H9 (cell line): ENCODE measurements at regions not wholly inside any gene's neighbourhood (a gene's known extent, or its start where the extent isn't known, plus 50 kb on each side); places are given as distances from the start of the nearest gene placed in this dataset.

Experiments used
- DNase-seq: peaks from one replicate; pipeline ENCODE4 v3.0.0-alpha.2; 2017
- H2AFZ ChIP-seq: one replicate; pipeline ENCODE4 v1.6.1; 2013; ENCODE audit warnings: mild to moderate bottlenecking, low read length, control low read depth, moderate library complexity
- H2AK5ac ChIP-seq: 2 replicates; pipeline ENCODE4 v1.6.1; 2013; ENCODE audit warnings: low read length, control low read depth, mixed read lengths; ENCODE audit not compliant: insufficient read length
- H2BK120ac ChIP-seq: one replicate; pipeline ENCODE4 v1.6.1; 2013; ENCODE audit warnings: low read depth, mild to moderate bottlenecking, low read length, control low read depth, inconsistent platforms; ENCODE audit not compliant: poor library complexity, severe bottlenecking
- H2BK12ac ChIP-seq: 2 replicates; pipeline ENCODE4 v1.6.1; 2013; ENCODE audit warnings: low read length, control low read depth, mixed read lengths, low read depth; ENCODE audit not compliant: insufficient read length
- H2BK15ac ChIP-seq: 2 replicates; pipeline ENCODE4 v1.6.1; 2013; ENCODE audit warnings: low read depth, low read length, control low read depth
- H2BK20ac ChIP-seq: one replicate; pipeline ENCODE4 v1.6.1; 2013; ENCODE audit warnings: low read depth, mild to moderate bottlenecking, low read length, control low read depth, inconsistent platforms; ENCODE audit not compliant: poor library complexity, severe bottlenecking
- H2BK5ac ChIP-seq: 2 replicates; pipeline ENCODE4 v1.6.1; 2013; ENCODE audit warnings: low read length, control low read depth, mixed read lengths; ENCODE audit not compliant: insufficient read length
- H3K14ac ChIP-seq: 2 replicates; pipeline ENCODE4 v1.6.1; 2013; ENCODE audit warnings: low read length, control low read depth; ENCODE audit not compliant: insufficient read depth
- H3K18ac ChIP-seq: 2 replicates; pipeline ENCODE4 v1.6.1; 2013; ENCODE audit warnings: low read depth, mild to moderate bottlenecking, mixed read lengths, low read length, control low read depth; ENCODE audit not compliant: insufficient read length
- H3K23ac ChIP-seq: 2 replicates; pipeline ENCODE4 v1.6.1; 2013; ENCODE audit warnings: low read length, control low read depth, mixed read lengths, low read depth; ENCODE audit not compliant: insufficient read length
- H3K23me2 ChIP-seq: 2 replicates; pipeline ENCODE4 v1.6.1; 2013; ENCODE audit warnings: low read depth, mild to moderate bottlenecking, mixed read lengths, low read length, control low read depth; ENCODE audit not compliant: insufficient read length, poor library complexity, severe bottlenecking
- H3K27ac ChIP-seq: 2 replicates; pipeline ENCODE4 v1.5.1; 2013; ENCODE audit warnings: low read length, control low read depth, mixed read lengths, low read depth; ENCODE audit not compliant: insufficient read length
- H3K27me3 ChIP-seq: 2 replicates; pipeline ENCODE4 v1.6.1; 2013; ENCODE audit warnings: low read length, control low read depth, inconsistent platforms; ENCODE audit not compliant: insufficient read depth
- H3K4ac ChIP-seq: 2 replicates; pipeline ENCODE4 v1.6.1; 2013; ENCODE audit warnings: low read depth, mild to moderate bottlenecking, control low read depth, inconsistent platforms, low read length, moderate library complexity
- H3K4me1 ChIP-seq: 2 replicates; pipeline ENCODE4 v1.6.1; 2013; ENCODE audit warnings: low read length, control low read depth, inconsistent platforms; ENCODE audit not compliant: insufficient read depth
- H3K4me2 ChIP-seq: 2 replicates; pipeline ENCODE4 v1.6.1; 2013; ENCODE audit warnings: low read length, control low read depth, mixed read lengths; ENCODE audit not compliant: insufficient read length, insufficient read depth
- H3K56ac ChIP-seq: 2 replicates; pipeline ENCODE4 v1.6.1; 2013; ENCODE audit warnings: low read depth, mild to moderate bottlenecking, mixed read lengths, low read length, control low read depth; ENCODE audit not compliant: insufficient read length
- H3K79me1 ChIP-seq: 2 replicates; pipeline ENCODE4 v1.6.1; 2013; ENCODE audit warnings: low read depth, mild to moderate bottlenecking, moderate library complexity, low read length, control low read depth, inconsistent platforms; ENCODE audit not compliant: insufficient read depth, poor library complexity, severe bottlenecking
- H3K79me2 ChIP-seq: 2 replicates; pipeline ENCODE4 v1.6.1; 2013; ENCODE audit warnings: low read length, control low read depth, inconsistent platforms; ENCODE audit not compliant: insufficient read depth
- H3K9ac ChIP-seq: 2 replicates; pipeline ENCODE4 v1.6.1; 2013; ENCODE audit warnings: low read length, control low read depth, mixed read lengths; ENCODE audit not compliant: insufficient read length; ENCODE audit errors: extremely low read depth
- H3K9me3 ChIP-seq: one replicate; pipeline ENCODE4 v1.6.1; 2013; ENCODE audit warnings: low read depth, low read length, inconsistent platforms; ENCODE audit not compliant: control insufficient read depth
- H3T11ph ChIP-seq: one replicate; pipeline ENCODE4 v1.6.1; 2013; ENCODE audit warnings: mild to moderate bottlenecking, low read length, control low read depth, inconsistent platforms
- H4K20me1 ChIP-seq: one replicate; pipeline ENCODE4 v1.6.1; 2013; ENCODE audit not compliant: control insufficient read depth, insufficient read length, insufficient read depth
- H4K5ac ChIP-seq: 2 replicates; pipeline ENCODE4 v1.6.1; 2013; ENCODE audit warnings: low read depth, mild to moderate bottlenecking, mixed read lengths, low read length, control low read depth; ENCODE audit not compliant: insufficient read length
- H4K8ac ChIP-seq: replicated peaks from 2 replicates; pipeline ENCODE4 v1.6.1; 2013; ENCODE audit warnings: low read length, control low read depth, mixed read lengths, low read depth; ENCODE audit not compliant: insufficient read length
- H4K91ac ChIP-seq: 2 replicates; pipeline ENCODE4 v1.6.1; 2013; ENCODE audit warnings: low read depth, mild to moderate bottlenecking, moderate library complexity, mixed read lengths, low read length, control low read depth; ENCODE audit not compliant: insufficient read length
- H3K27ac Mint-ChIP-seq, 3 experiments: 2 replicates in 2 of 3; 3 replicates in 1 of 3; pipeline ENCODE4 v1.8.0; 2020 to 2021; ENCODE audit warnings: mixed read lengths in 3 of 3, mild to moderate bottlenecking in 1 of 3, moderate library complexity in 1 of 3
- H3K27me3 Mint-ChIP-seq: 2 replicates; pipeline ENCODE4 v1.8.0; 2021; ENCODE audit warnings: low read depth, mild to moderate bottlenecking, moderate library complexity, mixed read lengths
- H3K36me3 Mint-ChIP-seq, 3 experiments: 2 replicates in 2 of 3; 3 replicates in 1 of 3; pipeline ENCODE4 v1.8.0; 2020 to 2021; ENCODE audit warnings: low read depth in 3 of 3, mixed read lengths in 3 of 3; ENCODE audit not compliant: insufficient read depth in 1 of 3
- H3K4me1 Mint-ChIP-seq, 2 experiments: 2 replicates each; pipeline ENCODE4 v1.8.0; 2020; ENCODE audit warnings: mixed read lengths in 2 of 2
- H3K4me3 Mint-ChIP-seq, 2 experiments: 2 replicates in 1 of 2; 3 replicates in 1 of 2; pipeline ENCODE4 v1.8.0; 2020 to 2021; ENCODE audit warnings: mild to moderate bottlenecking in 2 of 2, mixed read lengths in 2 of 2, moderate library complexity in 1 of 2
- H3K9me3 Mint-ChIP-seq, 2 experiments: 2 replicates in 1 of 2; 3 replicates in 1 of 2; pipeline ENCODE4 v1.8.0; 2020; ENCODE audit warnings: mild to moderate bottlenecking in 2 of 2, mixed read lengths in 2 of 2, moderate library complexity in 1 of 2
- WGBS: extraction: QIAGEN DNeasy Blood & Tissue Kit; methylation state at CpG from one replicate; pipeline ENCODE4 v1.1.7; 2013; ENCODE audit warnings: missing lambda C conversion rate, low lambda C conversion rate, mixed read lengths; ENCODE audit not compliant: insufficient read length; ENCODE audit errors: extremely low coverage; 5-methylcytosine and 5-hydroxymethylcytosine counted together
- TF ChIP-seq, protein P1 (sequence below): fragments of 200-600 bp; sonication (generic); conservative IDR thresholded peaks from 3 replicates; pipeline ENCODE4 v1.8.0; 2021; ENCODE audit warnings: antibody characterized with exemption, mild to moderate bottlenecking

DNA sequence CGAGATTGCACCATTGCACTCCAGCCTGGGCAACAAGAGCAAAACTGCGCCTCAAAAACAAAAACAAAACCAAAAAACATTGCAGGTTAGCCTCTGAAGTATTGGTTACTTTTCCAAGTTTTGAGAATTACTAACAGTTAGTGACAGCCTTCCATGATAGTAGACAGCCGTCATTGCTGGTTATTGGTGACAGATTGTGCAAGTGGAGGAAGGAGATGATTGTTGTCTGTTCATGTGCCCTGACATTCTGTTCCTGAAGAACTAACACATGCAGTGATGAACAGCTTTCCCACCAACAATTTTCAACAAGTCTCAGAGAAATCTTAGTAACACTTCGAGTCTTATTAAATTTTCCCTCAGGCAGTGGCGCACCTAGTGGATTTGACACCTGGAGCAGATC, 89.3 kb upstream of the NAP1L1 start:
- DNase-seq, result no peak
- Histone ChIP-seq H3K56ac (no peak overlapping the region), H2BK12ac (no peak overlapping the region), H3K4me2 (no peak overlapping the region), H3T11ph (no peak overlapping the region), H3K27me3 (no peaks in the 10 kb centered on the region; the same call in 1 of the 2 replicates), H3K4me1 (no peaks in the 10 kb centered on the region), H2BK120ac (no peak overlapping the region), H3K27ac (no peak overlapping the region), H3K23me2 (no peaks in the 10 kb centered on the region), H3K79me1 (no peaks in the 10 kb centered on the region), H3K9ac (no peak overlapping the region), H3K79me2 (no peaks in the 10 kb centered on the region), H3K18ac (no peak overlapping the region), H2AK5ac (no peak overlapping the region), H3K14ac (no peak overlapping the region), H4K91ac (no peak overlapping the region), H4K5ac (no peak overlapping the region), H2BK20ac (no peak overlapping the region), H2AFZ (no peak overlapping the region), H2BK15ac (no peak overlapping the region), H3K4ac (no peak overlapping the region), H2BK5ac (no peak overlapping the region), H4K20me1 (no peaks in the 10 kb centered on the region), H3K23ac (no peak overlapping the region), H3K9me3 (no peaks in the 10 kb centered on the region), H4K8ac (no peak overlapping the region)
- Mint-ChIP-seq H3K27me3 (no peaks in the 10 kb centered on the region), H3K4me3 (no peak overlapping the region), H3K9me3 (0 out of 5 replicates have a peak, but pooled peaks cover 0 to 5% of the 10 kb centered on the region in 2 experiments), H3K36me3 (no peaks in the 10 kb centered on the region; a peak in 1 of 7 replicates), H3K4me1 (peaks cover 0 to 6% of the 10 kb centered on the region in 2 experiments; a peak in 2 of 4 replicates), H3K27ac (no peak overlapping the region; a peak in 1 of 7 replicates)
- WGBS, result no CpG with 5 or more reads among the region's 5 CpGs
- TF ChIP-seq, protein P1, sequence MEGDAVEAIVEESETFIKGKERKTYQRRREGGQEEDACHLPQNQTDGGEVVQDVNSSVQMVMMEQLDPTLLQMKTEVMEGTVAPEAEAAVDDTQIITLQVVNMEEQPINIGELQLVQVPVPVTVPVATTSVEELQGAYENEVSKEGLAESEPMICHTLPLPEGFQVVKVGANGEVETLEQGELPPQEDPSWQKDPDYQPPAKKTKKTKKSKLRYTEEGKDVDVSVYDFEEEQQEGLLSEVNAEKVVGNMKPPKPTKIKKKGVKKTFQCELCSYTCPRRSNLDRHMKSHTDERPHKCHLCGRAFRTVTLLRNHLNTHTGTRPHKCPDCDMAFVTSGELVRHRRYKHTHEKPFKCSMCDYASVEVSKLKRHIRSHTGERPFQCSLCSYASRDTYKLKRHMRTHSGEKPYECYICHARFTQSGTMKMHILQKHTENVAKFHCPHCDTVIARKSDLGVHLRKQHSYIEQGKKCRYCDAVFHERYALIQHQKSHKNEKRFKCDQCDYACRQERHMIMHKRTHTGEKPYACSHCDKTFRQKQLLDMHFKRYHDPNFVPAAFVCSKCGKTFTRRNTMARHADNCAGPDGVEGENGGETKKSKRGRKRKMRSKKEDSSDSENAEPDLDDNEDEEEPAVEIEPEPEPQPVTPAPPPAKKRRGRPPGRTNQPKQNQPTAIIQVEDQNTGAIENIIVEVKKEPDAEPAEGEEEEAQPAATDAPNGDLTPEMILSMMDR, result no peak
